Common myeloid progenitor, CD34-positive (primary cell): ENCODE measurements at regions not wholly inside any gene's neighbourhood (a gene's known extent, or its start where the extent isn't known, plus 50 kb on each side); places are given as distances from the start of the nearest gene placed in this dataset.
"Not testable (repeated sequence)": the region's sequence is repeated elsewhere in the genome, so short reads cannot be mapped to it uniquely, and the experiment has no call there.

Experiments used
- CTCF ChIA-PET: fragments of 350-600 bp; sonication (Branson Sonifier 250); formaldehyde crosslinking; loops from one replicate; lab custom pipeline; 2021; ENCODE audit warnings: antibody characterized with exemption; lab: Charles Lee
- POLR2A ChIA-PET: fragments of 350-600 bp; sonication (Branson Sonifier 250); formaldehyde crosslinking; loops from one replicate; lab custom pipeline; 2021; ENCODE audit warnings: antibody characterized with exemption; lab: Charles Lee
- DNase-seq, 3 donors: peaks; one replicate each; pipeline versions ENCODE4 v3.0.0 to v3.0.0-alpha.2; 2013
- H3K27ac ChIP-seq, 2 experiments: 1 replicate in 1 of 2; 2 replicates in 1 of 2; pipeline ENCODE4 v1.7.0; 2013; ENCODE audit warnings: inconsistent platforms in 2 of 2, low read length in 2 of 2, mild to moderate bottlenecking in 2 of 2, low read depth in 1 of 2, moderate library complexity in 1 of 2; ENCODE audit not compliant: severe bottlenecking in 2 of 2, insufficient read depth in 1 of 2, poor library complexity in 1 of 2
- H3K27me3 ChIP-seq, 5 experiments: replicated peaks in 2 of 5; 1 replicate in 3 of 5; 2 replicates in 2 of 5; pipeline versions ENCODE4 v1.6.1 to v1.7.0; 2013; ENCODE audit warnings: low read length in 4 of 5, mild to moderate bottlenecking in 2 of 5, moderate library complexity in 2 of 5, inconsistent platforms in 1 of 5; ENCODE audit not compliant: insufficient read depth in 5 of 5, control insufficient read depth in 4 of 5
- H3K36me3 ChIP-seq, 4 experiments: 1 replicate in 2 of 4; 2 replicates in 2 of 4; pipeline versions ENCODE4 v1.6.1 to v1.7.0; 2013; ENCODE audit warnings: low read length in 3 of 4, control low read depth in 1 of 4, mild to moderate bottlenecking in 1 of 4; ENCODE audit not compliant: control insufficient read depth in 4 of 4, insufficient read depth in 4 of 4
- H3K4me1 ChIP-seq, 4 experiments: 1 replicate in 3 of 4; 2 replicates in 1 of 4; pipeline versions ENCODE4 v1.6.1 to v1.7.1; 2013; ENCODE audit warnings: low read length in 3 of 4, mild to moderate bottlenecking in 3 of 4, control low read depth in 1 of 4, inconsistent platforms in 1 of 4, moderate library complexity in 1 of 4; ENCODE audit not compliant: control insufficient read depth in 4 of 4, insufficient read depth in 4 of 4; ENCODE audit errors: control extremely low read depth in 1 of 4
- H3K4me3 ChIP-seq, 7 experiments: 1 replicate in 4 of 7; 2 replicates in 3 of 7; pipeline versions ENCODE4 v1.5.1 to v1.7.0; 2013; ENCODE audit warnings: mild to moderate bottlenecking in 7 of 7, low read length in 6 of 7, moderate library complexity in 6 of 7, inconsistent platforms in 2 of 7, low read depth in 2 of 7, control low read depth in 1 of 7; ENCODE audit not compliant: insufficient read depth in 4 of 7, control insufficient read depth in 1 of 7; ENCODE audit errors: extremely low read depth in 1 of 7
- H3K9me3 ChIP-seq, 5 experiments: 1 replicate in 4 of 5; 2 replicates in 1 of 5; pipeline versions ENCODE4 v1.6.1 to v1.7.1; 2013; ENCODE audit warnings: low read length in 4 of 5, mild to moderate bottlenecking in 2 of 5, inconsistent platforms in 1 of 5, low read depth in 1 of 5, moderate library complexity in 1 of 5; ENCODE audit not compliant: control insufficient read depth in 4 of 5, insufficient read depth in 2 of 5; ENCODE audit errors: control extremely low read depth in 1 of 5
- WGBS: methylation state at CpG from one replicate; pipeline ENCODE4 v1.1.5; 2013; ENCODE audit not compliant: insufficient coverage; 5-methylcytosine and 5-hydroxymethylcytosine counted together

DNA sequence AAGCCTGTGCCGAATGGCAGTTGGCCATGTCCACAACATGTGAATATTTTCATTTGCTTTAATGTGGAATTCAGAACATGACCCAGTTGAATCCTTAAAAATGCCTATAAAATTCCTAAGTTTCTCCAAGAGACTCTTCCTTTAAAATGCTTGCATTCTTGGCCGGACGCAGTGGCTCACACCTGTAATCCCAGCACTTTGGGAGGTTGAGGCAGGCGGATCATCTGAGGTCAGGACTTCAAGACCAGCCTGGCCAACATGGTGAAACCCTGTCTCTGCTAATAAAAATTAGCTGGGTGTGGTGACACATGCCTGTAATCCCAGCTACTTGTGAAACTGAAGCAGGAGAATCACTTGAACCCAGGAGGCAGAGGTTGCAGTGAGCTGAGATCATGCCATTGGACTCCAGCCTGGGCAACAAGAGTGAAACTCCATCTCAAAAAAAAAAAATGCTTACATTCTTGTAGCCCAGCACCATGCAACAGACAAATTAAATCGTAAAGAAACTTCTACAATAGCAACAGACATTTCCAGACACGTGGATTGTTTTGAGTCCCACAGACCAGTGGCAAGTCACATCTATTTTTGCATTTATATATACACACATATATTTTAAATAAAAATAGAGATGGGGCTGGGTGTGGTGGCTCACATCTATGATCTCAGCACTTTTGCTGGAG lies 274.4 kb downstream of the GOLGA6L6 start:
- H3K4me3 ChIP-seq, DNase-seq, POLR2A ChIA-PET, H3K27me3 ChIP-seq, H3K9me3 ChIP-seq, H3K27ac ChIP-seq, CTCF ChIA-PET, H3K4me1 ChIP-seq, H3K36me3 ChIP-seq: not testable (repeated sequence)
- 80% methylated on average over 5 of the region's 6 CpGs for WGBS

DNA sequence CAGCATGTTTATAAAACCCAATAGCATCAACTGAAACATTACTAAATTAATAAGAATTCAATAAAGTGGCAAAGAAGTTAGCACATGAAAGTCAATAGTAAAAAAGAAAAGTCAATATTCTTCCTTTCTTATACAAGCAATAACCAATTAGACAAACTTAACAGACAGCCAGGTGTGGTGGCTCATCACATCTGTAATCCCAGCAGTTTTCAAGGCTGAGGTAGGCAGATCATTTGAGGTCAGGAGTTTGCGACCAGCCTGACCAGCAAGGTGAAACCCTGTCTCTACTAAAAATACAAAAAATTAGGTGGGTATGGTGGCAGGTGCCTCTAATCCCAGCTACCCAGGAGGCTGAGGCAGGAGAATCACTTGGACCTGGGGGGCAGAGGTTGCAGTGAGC lies 275.9 kb downstream of the GOLGA6L6 start:
- no CpG with 5 or more reads among the region's 1 CpG for WGBS
- H3K4me1 ChIP-seq, H3K9me3 ChIP-seq, POLR2A ChIA-PET, H3K27ac ChIP-seq, H3K36me3 ChIP-seq, H3K4me3 ChIP-seq, H3K27me3 ChIP-seq, CTCF ChIA-PET, DNase-seq: not testable (repeated sequence)

DNA sequence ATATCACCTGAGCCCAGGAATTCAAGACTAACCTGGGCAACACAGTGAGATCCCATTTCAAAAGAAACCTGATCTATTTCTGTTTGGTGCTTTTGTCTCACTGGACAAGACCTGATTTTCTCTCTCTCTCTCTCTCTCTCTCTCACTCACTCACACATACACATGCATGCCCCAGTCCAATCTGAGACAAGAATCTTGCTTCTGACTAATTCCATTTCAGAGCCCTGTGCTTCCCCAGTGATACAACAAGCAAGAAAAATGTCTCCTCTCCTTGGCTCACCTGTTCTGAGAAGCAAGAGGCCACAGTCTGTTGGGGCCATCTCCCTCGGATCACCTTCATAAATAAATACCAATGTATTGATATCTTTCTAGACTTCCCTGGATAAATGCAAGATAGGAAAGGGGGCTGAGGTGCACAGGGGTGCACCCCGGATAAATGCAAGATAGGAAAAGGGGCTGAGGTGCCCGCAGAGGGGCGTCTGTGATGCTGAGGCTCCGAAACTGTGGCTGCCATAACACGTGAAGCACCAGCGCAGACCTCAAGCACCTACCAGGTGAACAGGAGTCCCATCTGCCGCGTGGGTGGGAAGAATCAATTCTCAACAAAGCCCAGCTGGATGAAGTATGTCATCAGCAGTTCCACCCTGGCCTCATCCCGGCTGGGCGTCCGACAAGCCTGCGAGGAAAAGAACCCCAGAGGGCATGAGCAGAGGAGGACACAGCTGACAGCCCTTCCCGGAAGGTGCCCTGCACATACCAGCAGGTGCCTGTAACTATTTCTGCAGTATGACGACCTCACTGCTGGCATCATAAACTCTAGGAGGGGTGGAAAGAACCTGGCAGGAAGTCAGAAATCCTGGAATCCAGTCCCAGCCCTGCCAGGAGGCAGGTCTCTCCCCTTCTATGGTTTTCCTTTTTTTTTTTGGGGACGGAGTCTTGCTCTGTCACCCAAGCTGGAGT lies 280.0 kb downstream of the GOLGA6L6 start:
- POLR2A ChIA-PET, H3K9me3 ChIP-seq, CTCF ChIA-PET, H3K27ac ChIP-seq, H3K4me1 ChIP-seq, H3K27me3 ChIP-seq, H3K36me3 ChIP-seq, H3K4me3 ChIP-seq, DNase-seq: not testable (repeated sequence)
- WGBS = 78% methylated on average over 14 of the region's 16 CpGs

DNA sequence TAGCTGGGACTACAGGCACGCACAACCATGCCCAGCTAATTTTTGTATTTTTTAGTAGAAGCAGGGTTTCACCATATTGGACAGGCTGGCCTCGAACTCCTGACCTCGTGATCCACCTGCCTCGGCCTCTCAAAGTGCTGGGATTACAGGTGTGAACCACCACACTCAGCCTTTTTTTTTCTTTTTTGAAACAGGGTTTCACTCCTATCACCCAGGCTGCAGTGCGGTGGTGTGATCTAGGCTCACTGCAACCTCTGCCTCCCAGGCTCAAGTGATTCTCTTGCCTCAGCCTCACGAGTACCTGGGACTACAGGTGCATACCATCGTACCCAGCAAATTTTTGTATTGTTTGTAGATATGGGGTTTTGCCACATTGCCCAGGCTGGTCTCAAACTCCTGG lies 280.9 kb downstream of the GOLGA6L6 start:
- H3K27me3 ChIP-seq, H3K9me3 ChIP-seq, CTCF ChIA-PET, H3K4me1 ChIP-seq, DNase-seq, H3K27ac ChIP-seq, H3K4me3 ChIP-seq, H3K36me3 ChIP-seq, POLR2A ChIA-PET: not testable (repeated sequence)
- 82% methylated on average over 7 of the region's 7 CpGs for WGBS

DNA sequence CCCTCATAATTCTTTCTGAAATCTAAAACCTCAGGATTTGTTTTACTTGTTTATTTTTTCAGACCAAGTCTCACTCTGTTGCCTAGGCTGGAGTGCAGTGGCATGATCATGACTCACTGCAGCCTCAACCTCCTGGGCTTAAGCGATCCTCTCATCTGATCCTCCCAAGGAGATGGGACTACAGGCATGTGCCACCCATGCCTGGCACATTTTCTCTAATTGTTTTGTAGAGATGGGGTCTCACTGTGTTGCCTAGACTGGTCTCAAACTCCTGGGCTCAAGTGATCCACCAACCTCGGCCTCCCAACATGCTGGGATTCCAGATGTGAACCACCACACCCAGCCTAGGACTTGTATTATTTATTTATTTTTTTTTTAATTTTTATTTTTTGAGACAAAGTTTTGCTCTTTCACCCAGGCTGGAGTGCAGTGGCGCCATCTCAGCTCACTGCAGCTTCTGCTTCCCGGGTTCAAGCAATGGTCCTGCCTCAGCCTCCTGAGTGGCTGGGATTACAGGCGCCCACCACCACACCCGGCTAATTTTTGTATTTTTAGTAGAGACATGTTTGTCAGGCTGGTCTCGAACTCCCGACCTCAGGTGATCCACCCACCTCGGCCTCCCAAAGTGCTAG lies 281.9 kb downstream of the GOLGA6L6 start:
- H3K4me1 ChIP-seq, POLR2A ChIA-PET, H3K4me3 ChIP-seq, CTCF ChIA-PET, H3K27me3 ChIP-seq, DNase-seq, H3K36me3 ChIP-seq, H3K9me3 ChIP-seq, H3K27ac ChIP-seq: not testable (repeated sequence)
- WGBS = 72% methylated on average over 6 of the region's 9 CpGs

DNA sequence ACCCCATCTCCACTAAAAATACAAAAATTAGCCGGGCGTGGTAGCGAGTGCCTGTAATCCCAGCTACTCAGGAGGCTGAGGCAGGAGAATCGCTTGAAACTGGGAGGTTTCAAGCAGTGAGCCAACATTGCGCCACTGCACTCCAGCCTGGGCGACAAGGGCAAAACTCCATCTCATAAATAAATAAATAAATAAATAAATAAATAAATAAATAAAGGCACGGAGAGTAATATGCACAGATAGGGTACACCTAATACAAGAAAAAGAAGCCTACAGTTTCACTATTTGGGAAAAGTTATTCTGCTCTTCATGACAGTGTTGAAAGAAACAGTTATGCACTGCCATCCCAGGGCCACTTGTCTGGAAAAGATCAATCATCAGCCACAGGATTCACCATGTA lies 285.2 kb downstream of the GOLGA6L6 start:
- CTCF ChIA-PET, H3K27me3 ChIP-seq, H3K4me3 ChIP-seq, H3K27ac ChIP-seq, H3K36me3 ChIP-seq, H3K9me3 ChIP-seq, POLR2A ChIA-PET, DNase-seq, H3K4me1 ChIP-seq: not testable (repeated sequence)
- WGBS = 93% methylated on average over 6 of the region's 7 CpGs

DNA sequence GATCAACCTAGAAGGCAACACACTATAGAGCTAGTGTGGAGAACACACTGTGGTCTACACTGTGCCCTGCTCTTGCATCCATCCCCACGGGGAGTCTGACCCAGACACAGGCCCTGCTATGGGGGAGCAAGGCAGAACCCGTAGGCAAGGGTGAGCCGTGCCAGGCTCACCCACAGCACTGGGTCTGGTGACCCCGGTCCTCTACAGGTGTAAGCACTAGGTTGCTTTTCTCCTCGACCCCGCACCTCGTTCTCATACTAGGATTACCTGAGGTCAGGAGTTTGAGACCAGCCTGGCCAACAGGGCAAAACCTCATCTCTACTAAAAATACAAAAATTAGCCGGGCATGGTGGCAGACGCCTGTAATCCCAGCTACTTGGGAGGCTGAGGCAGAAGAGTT lies 286.0 kb downstream of the GOLGA6L6 start:
- H3K4me1 ChIP-seq, H3K36me3 ChIP-seq, H3K27me3 ChIP-seq, CTCF ChIA-PET, DNase-seq, POLR2A ChIA-PET, H3K27ac ChIP-seq, H3K4me3 ChIP-seq, H3K9me3 ChIP-seq: not testable (repeated sequence)
- WGBS = 65% methylated on average over 4 of the region's 9 CpGs
